HG02798 (cell line): ENCODE measurements at regions not wholly inside any gene's neighbourhood (a gene's known extent, or its start where the extent isn't known, plus 50 kb on each side); places are given as distances from the start of the nearest gene placed in this dataset.

ENCODE experiments used
- ATAC-seq: cut with Tn5 transposase; IDR thresholded peaks from one replicate; pipeline ENCODE4 v1.9.1; 2021; ENCODE audit warnings: mild to moderate bottlenecking; ENCODE audit not compliant: unreplicated experiment, poor library complexity

- ATAC-seq, result no peak
These were observed 362.3 kb downstream of the WDR11 start for GRCh38 chr10:121213437-121213836.

- ATAC-seq, result no peak
These were observed 365.1 kb downstream of the WDR11 start for GRCh38 chr10:121216295-121216694.

GRCh38 chr10:121216721-121217181 lies 365.6 kb downstream of the WDR11 start:
- no peak for ATAC-seq

- ATAC-seq, result no peak
These were observed 366.2 kb downstream of the WDR11 start for GRCh38 chr10:121217331-121217730.

GRCh38 chr10:121221072-121221471 lies 369.9 kb downstream of the WDR11 start:
- no peak for ATAC-seq

- ATAC-seq, result no peak
These were observed 370.8 kb downstream of the WDR11 start for GRCh38 chr10:121221991-121222390.

- no peak for ATAC-seq
These were observed 371.7 kb downstream of the WDR11 start for GRCh38 chr10:121222842-121223241.

GRCh38 chr10:121231079-121231478 lies 367.2 kb downstream of the FGFR2 start:
- ATAC-seq, result no peak

GRCh38 chr10:121232494-121232893 lies 365.8 kb downstream of the FGFR2 start:
- ATAC-seq, result no peak

GRCh38 chr10:121235692-121236091 lies 362.6 kb downstream of the FGFR2 start:
- ATAC-seq, result no peak

- no peak for ATAC-seq
These were observed 361.6 kb downstream of the FGFR2 start for GRCh38 chr10:121236621-121237020.

- no peak for ATAC-seq
These were observed 360.5 kb downstream of the FGFR2 start for GRCh38 chr10:121237718-121238117.

- ATAC-seq, result no peak
These were observed 358.2 kb downstream of the FGFR2 start for GRCh38 chr10:121240011-121240410.

GRCh38 chr10:121240556-121240955 lies 357.7 kb downstream of the FGFR2 start:
- no peak for ATAC-seq

GRCh38 chr10:121241337-121241736 lies 356.9 kb downstream of the FGFR2 start:
- ATAC-seq, result no peak

- no peak for ATAC-seq
These were observed 355.3 kb downstream of the FGFR2 start for GRCh38 chr10:121242741-121243608.

- ATAC-seq, result no peak
These were observed 354.5 kb downstream of the FGFR2 start for GRCh38 chr10:121243609-121244241.

- ATAC-seq, result no peak
These were observed 353.4 kb downstream of the FGFR2 start for GRCh38 chr10:121244818-121245217.

- no peak for ATAC-seq
These were observed 352.5 kb downstream of the FGFR2 start for GRCh38 chr10:121245754-121246153.

- no peak for ATAC-seq
These were observed 350.0 kb downstream of the FGFR2 start for GRCh38 chr10:121248266-121248665.

- no peak for ATAC-seq
These were observed 347.1 kb downstream of the FGFR2 start for GRCh38 chr10:121250995-121251764.
